Endothelial cell of umbilical vein (primary cell): ENCODE measurements at regions not wholly inside any gene's neighbourhood (a gene's known extent, or its start where the extent isn't known, plus 50 kb on each side); places are given as distances from the start of the nearest gene placed in this dataset.

Source experiments
- EZH2 ChIP-seq: IDR thresholded peaks from 2 replicates; pipeline ENCODE4 v1.6.1; 2012; ENCODE audit warnings: borderline replicate concordance, low read depth, mild to moderate bottlenecking, moderate library complexity, low read length, inconsistent platforms; ENCODE audit not compliant: severe bottlenecking
- FOS ChIP-seq: IDR thresholded peaks from 2 replicates; pipeline ENCODE4 v1.6.1; 2011; ENCODE audit warnings: mild to moderate bottlenecking, low read length, moderate library complexity, borderline replicate concordance; ENCODE audit not compliant: insufficient read depth
- MAX ChIP-seq: IDR thresholded peaks from 2 replicates; pipeline ENCODE4 v1.6.1; 2011; ENCODE audit not compliant: insufficient read depth, insufficient read length
- POLR2A ChIP-seq: IDR thresholded peaks from 2 replicates; pipeline ENCODE4 v1.6.1; 2012; ENCODE audit warnings: low read depth, mild to moderate bottlenecking, control low read depth, low read length
- POLR2AphosphoS5 ChIP-seq: IDR thresholded peaks from 2 replicates; pipeline ENCODE4 v1.6.1; 2012; ENCODE audit warnings: low read depth, mild to moderate bottlenecking, control low read depth, low read length, moderate library complexity; ENCODE audit not compliant: insufficient read depth
- TF ChIP-seq, protein P1 (sequence below), 2 donors: IDR thresholded peaks; 1 replicate in 1 of 2; 2 replicates in 1 of 2; pipeline ENCODE4 v1.5.1; 2011; ENCODE audit warnings: low read length in 2 of 2, mild to moderate bottlenecking in 2 of 2, moderate library complexity in 2 of 2, control low read depth in 1 of 2, inconsistent platforms in 1 of 2, low read depth in 1 of 2; ENCODE audit not compliant: insufficient read depth in 1 of 2; ENCODE audit errors: extremely low read depth in 1 of 2

DNA sequence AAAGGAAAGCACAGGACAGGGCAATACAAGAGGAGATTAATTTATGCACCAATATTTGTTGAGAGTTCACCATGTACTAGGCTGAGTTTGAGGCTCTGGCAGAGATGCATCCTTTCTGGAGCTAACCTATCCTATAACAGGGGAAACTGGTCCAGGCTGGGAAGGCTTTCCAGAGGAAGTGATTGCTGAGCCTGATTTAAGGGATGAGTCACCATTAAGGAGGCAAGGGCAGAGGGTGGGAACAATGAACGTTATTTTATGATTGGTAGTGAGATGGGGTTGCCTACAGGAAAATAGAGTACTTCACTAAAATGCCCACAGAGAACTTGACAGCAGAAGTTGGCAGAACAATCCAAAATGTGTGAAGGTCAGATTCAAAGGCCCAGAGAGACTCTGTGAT, 141.4 kb downstream of the PLPP3 start:
- TF ChIP-seq POLR2A (no peak), POLR2AphosphoS5 (no peak), MAX (no peak), FOS (peak; percentile 91), EZH2 (no peak)
- TF ChIP-seq, protein P1, sequence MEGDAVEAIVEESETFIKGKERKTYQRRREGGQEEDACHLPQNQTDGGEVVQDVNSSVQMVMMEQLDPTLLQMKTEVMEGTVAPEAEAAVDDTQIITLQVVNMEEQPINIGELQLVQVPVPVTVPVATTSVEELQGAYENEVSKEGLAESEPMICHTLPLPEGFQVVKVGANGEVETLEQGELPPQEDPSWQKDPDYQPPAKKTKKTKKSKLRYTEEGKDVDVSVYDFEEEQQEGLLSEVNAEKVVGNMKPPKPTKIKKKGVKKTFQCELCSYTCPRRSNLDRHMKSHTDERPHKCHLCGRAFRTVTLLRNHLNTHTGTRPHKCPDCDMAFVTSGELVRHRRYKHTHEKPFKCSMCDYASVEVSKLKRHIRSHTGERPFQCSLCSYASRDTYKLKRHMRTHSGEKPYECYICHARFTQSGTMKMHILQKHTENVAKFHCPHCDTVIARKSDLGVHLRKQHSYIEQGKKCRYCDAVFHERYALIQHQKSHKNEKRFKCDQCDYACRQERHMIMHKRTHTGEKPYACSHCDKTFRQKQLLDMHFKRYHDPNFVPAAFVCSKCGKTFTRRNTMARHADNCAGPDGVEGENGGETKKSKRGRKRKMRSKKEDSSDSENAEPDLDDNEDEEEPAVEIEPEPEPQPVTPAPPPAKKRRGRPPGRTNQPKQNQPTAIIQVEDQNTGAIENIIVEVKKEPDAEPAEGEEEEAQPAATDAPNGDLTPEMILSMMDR (IDR thresholded peaks at IDR 0.05; ENCODE audit: extremely low read depth in 1 of 2, insufficient read depth in 1 of 2, low read depth in 1 of 2, low read length in 2 of 2): no peak
